Aorta (tissue), 5 donors: ENCODE measurements at regions not wholly inside any gene's neighbourhood (a gene's known extent, or its start where the extent isn't known, plus 50 kb on each side); places are given as distances from the start of the nearest gene placed in this dataset.
"Not testable (repeated sequence)": the region's sequence is repeated elsewhere in the genome, so short reads cannot be mapped to it uniquely, and the experiment has no call there.

Source experiments
- ATAC-seq: fragments of 200-7000 bp; cut with Tn5 transposase; one replicate; pipeline ENCODE4 v1.9.1; 2022; ENCODE audit warnings: moderate library complexity; ENCODE audit not compliant: low FRiP score
- DNase-seq, 2 donors: peaks; one replicate each; pipeline ENCODE4 v3.0.0-alpha.2; 2020
- H3K27ac ChIP-seq, 2 donors: one replicate each; pipeline ENCODE4 v1.5.1; 2013; ENCODE audit warnings: low read length in 2 of 2, mild to moderate bottlenecking in 2 of 2, moderate library complexity in 2 of 2, control low read depth in 1 of 2, inconsistent platforms in 1 of 2, low read depth in 1 of 2
- H3K27me3 ChIP-seq, 2 donors: one replicate each; pipeline ENCODE4 v1.6.1; 2013; ENCODE audit warnings: control low read depth in 1 of 2, low read length in 1 of 2, mild to moderate bottlenecking in 1 of 2, moderate library complexity in 1 of 2; ENCODE audit not compliant: insufficient read depth in 2 of 2, control insufficient read depth in 1 of 2
- H3K36me3 ChIP-seq, 2 donors: one replicate each; pipeline ENCODE4 v1.6.1; 2013; ENCODE audit warnings: control low read depth in 1 of 2, low read length in 1 of 2, mild to moderate bottlenecking in 1 of 2; ENCODE audit not compliant: insufficient read depth in 2 of 2, control insufficient read depth in 1 of 2
- H3K4me1 ChIP-seq, 2 donors: one replicate each; pipeline ENCODE4 v1.6.1; 2013; ENCODE audit warnings: low read length in 2 of 2, control low read depth in 1 of 2, mild to moderate bottlenecking in 1 of 2, moderate library complexity in 1 of 2; ENCODE audit not compliant: insufficient read depth in 2 of 2, control insufficient read depth in 1 of 2
- H3K4me3 ChIP-seq, 2 donors: one replicate each; pipeline ENCODE4 v1.5.1; 2013; ENCODE audit warnings: low read length in 2 of 2, control low read depth in 1 of 2, mild to moderate bottlenecking in 1 of 2
- H3K9me3 ChIP-seq: one replicate; pipeline ENCODE4 v1.6.1; 2013; ENCODE audit warnings: mild to moderate bottlenecking, low read length; ENCODE audit not compliant: control insufficient read depth
- WGBS, 2 donors: extraction: QIAGEN DNeasy Blood & Tissue Kit; methylation state at CpG; one replicate each; pipeline ENCODE4 v1.1.7; 2013; 5-methylcytosine and 5-hydroxymethylcytosine counted together
- intact Hi-C, 2 donors: fragments of 100-400 bp; cut with DNase I; formaldehyde crosslinking; loops; one replicate each; pipeline versions ENCODE4 v1.14.2 to v1.15.0; 2022
- donor health status: healthy with polysubstance abuse.
- donor health status: Bipolar disorder and iron deficiency.
- donor health status: DM: no; HTN: no; CAD: no.
- donor health status: DM: no; HTN: no; CAD: no.
- donor health status: DM: yes; HTN: yes; CAD: no.

DNA sequence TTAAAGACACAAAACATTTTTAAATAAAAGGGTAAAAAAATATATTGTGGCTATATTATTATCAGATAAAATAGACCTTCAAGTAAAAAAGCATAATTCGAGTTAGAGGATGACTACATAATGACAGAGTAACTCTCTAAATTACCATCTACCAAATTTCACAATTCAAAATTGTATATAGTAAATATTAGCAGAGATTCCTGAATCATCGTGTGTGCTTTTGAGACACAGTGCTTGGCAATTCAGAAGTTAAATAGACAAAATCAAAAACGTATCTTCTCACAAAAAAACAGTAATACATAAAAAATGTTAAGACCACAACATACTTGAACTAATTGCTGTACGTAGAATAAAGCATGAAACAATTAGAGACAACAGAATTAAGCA is 110.4 kb downstream of the AHR start:
- DNase-seq (no peak), ATAC-seq (no peak)
- Histone ChIP-seq H3K9me3 (no peaks in the 10 kb centered on the region), H3K27me3 (no peaks in the 10 kb centered on the region), H3K4me3 (no peak overlapping the region), H3K36me3 (no peaks in the 10 kb centered on the region), H3K4me1 (no peaks in the 10 kb centered on the region), H3K27ac (no peak overlapping the region)
- intact Hi-C loops, result no loop called here
- WGBS, 2 donors, result 88 to 90% methylated on average over 4 of the region's 4 CpGs

DNA sequence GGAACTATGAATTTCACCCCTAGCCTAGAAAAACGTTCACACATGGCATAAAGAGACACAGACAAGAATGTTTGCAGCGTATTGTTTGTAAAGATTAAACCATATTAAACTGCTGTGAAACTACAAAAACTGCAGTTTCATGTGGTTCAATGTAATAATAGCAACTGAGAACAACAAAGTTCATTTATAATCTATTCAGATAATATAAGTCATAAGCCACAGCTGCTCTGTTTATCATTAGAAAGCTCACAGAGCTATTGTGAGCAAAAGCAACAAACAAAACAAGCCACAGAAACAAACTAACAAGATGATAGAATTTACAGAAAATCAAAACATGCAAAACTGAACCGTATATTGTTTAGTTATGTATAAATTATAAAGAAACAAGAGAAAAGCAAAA is 113.5 kb downstream of the AHR start:
- no peak overlapping the region for H3K4me3 ChIP-seq
- H3K27me3 ChIP-seq, result no peaks in the 10 kb centered on the region
- intact Hi-C loops, result no loop called here
- no peak overlapping the region for H3K27ac ChIP-seq
- H3K36me3 ChIP-seq, result no peaks in the 10 kb centered on the region
- no peaks in the 10 kb centered on the region for H3K9me3 ChIP-seq
- H3K4me1 ChIP-seq, result no peaks in the 10 kb centered on the region
- no peak for ATAC-seq
- 84% methylated on average over 3 of the region's 3 CpGs for WGBS, 2 donors
- no peak for DNase-seq

DNA sequence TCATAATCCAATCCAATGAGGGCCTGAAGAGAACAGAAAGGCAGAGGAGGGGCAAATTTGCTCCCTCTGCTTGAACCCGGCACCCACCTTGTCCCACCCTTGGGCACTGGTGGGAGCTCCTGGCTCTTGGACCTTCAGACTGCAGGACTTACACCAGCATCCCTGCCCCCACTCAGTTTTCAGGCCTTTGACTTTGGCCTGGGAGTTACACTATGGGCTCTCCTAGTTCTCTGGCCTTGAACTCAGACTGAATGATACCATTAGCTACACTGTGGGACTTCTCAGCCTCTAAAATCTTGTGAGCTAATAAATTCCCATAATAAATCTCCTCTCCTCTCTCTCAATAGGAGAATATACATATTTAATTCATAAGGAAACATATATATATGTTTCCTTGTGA is 114.4 kb downstream of the AHR start:
- intact Hi-C loops, result no loop called here
- Histone ChIP-seq H3K27me3 (no peaks in the 10 kb centered on the region), H3K4me3 (no peak overlapping the region), H3K36me3 (no peaks in the 10 kb centered on the region), H3K4me1 (no peaks in the 10 kb centered on the region), H3K9me3 (no peaks in the 10 kb centered on the region), H3K27ac (no peak overlapping the region)
- DNase-seq (no peak), ATAC-seq (no peak)
- 97 to 100% methylated on average over 1 of the region's 1 CpG for WGBS, 2 donors

GRCh38 chr7:17415955-17416354 is 117.5 kb downstream of the AHR start:
- DNase-seq, result no peak
- WGBS, 2 donors, result 93 to 98% methylated on average over 2 of the region's 2 CpGs
- intact Hi-C loops, result no loop called here
- Histone ChIP-seq H3K27me3 (no peaks in the 10 kb centered on the region), H3K27ac (no peak overlapping the region), H3K4me3 (no peak overlapping the region), H3K36me3 (no peaks in the 10 kb centered on the region), H3K4me1 (no peaks in the 10 kb centered on the region), H3K9me3 (no peaks in the 10 kb centered on the region)
- no peak for ATAC-seq

GRCh38 chr7:17420308-17421015 is 122.0 kb downstream of the AHR start:
- H3K9me3 ChIP-seq, H3K4me1 ChIP-seq, DNase-seq, H3K27me3 ChIP-seq, intact Hi-C loops, H3K4me3 ChIP-seq, H3K27ac ChIP-seq, H3K36me3 ChIP-seq, ATAC-seq: not testable (repeated sequence)
- 68 to 70% methylated on average over 7 of the region's 7 CpGs for WGBS, 2 donors

DNA sequence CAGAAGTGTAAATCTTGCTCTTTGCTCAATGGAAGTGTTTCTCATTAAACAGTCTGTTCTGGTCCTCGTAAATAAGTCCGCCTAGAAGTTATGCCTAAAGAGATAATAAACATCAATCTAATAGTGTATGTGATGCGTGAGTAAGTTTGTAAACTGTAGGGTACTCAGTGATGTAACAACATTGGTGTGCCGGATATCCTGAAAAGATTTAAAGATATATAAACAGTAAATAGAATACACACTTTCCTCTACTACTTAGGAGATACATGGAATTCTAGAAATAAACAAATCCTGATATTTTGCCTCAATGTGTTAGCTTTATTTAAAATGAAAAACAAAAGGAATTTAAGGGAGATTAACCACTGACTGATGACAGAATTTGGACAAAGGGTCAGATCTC is 123.5 kb downstream of the AHR start:
- Histone ChIP-seq H3K4me1 (no peaks in the 10 kb centered on the region), H3K27me3 (no peaks in the 10 kb centered on the region), H3K4me3 (no peak overlapping the region), H3K27ac (no peak overlapping the region), H3K9me3 (no peaks in the 10 kb centered on the region), H3K36me3 (no peaks in the 10 kb centered on the region)
- no peak for DNase-seq
- intact Hi-C loops, result no loop called here
- no peak for ATAC-seq
- WGBS, 2 donors, result 89 to 91% methylated on average over 4 of the region's 4 CpGs

- Histone ChIP-seq H3K9me3 (no peaks in the 10 kb centered on the region), H3K27me3 (no peaks in the 10 kb centered on the region), H3K4me1 (no peaks in the 10 kb centered on the region), H3K27ac (no peak overlapping the region), H3K4me3 (no peak overlapping the region), H3K36me3 (no peaks in the 10 kb centered on the region)
- ATAC-seq (no peak), DNase-seq (no peak)
- 48 to 54% methylated on average over 2 of the region's 2 CpGs for WGBS, 2 donors
- intact Hi-C loops, result no loop called here
Measured at GRCh38 chr7:17422966-17423365, 124.5 kb downstream of the AHR start.

DNA sequence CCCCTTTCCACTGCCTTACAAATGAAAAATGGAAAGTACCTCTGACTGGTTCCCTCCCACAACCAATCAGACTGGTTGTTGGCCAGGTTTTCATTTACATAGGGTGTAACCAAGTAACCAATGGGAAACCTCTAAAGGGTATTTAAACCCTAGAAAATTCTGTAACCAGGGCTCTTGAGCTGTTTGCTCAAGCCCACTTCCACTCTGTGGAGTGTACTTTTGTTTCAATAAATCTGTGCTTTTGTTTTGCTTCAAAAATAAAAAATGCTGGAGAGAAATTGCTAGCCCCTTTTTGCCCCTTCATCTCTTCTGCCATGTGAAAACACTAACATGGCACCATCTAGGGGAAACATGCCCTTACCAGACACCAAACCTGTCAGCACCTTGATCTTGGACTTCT is 129.5 kb downstream of the AHR start:
- intact Hi-C loops, result no loop called here
- Histone ChIP-seq H3K27ac (no peak overlapping the region), H3K27me3 (no peaks in the 10 kb centered on the region), H3K9me3 (peaks cover 2% of the 10 kb centered on the region), H3K4me1 (no peaks in the 10 kb centered on the region), H3K4me3 (no peak overlapping the region), H3K36me3 (no peaks in the 10 kb centered on the region)
- DNase-seq (no peak), ATAC-seq (no peak)

DNA sequence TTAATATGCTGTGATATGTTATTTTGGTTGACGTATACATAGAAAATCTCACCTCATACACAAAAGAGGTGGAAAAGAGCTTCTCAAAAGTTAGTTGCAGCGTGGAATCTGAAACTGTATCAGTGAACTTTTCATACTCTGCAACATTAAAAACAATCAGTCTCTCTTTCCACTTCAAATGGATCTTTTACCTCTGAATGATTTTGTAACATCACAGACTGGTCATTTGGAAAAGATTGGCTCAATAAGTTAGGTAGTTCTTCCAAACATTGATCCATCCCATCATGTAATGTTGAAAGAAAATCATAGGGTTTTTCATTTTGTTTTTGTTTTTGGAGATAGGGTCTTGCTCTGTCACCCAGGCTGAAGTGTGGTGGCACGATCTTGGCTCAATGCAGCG is 131.1 kb downstream of the AHR start:
- intact Hi-C loops, result no loop called here
- Histone ChIP-seq H3K4me1 (peaks cover 0 to under 1% of the 10 kb centered on the region in 2 donors), H3K27me3 (no peaks in the 10 kb centered on the region), H3K27ac (no peak overlapping the region), H3K36me3 (no peaks in the 10 kb centered on the region), H3K4me3 (no peak overlapping the region), H3K9me3 (peaks cover 2% of the 10 kb centered on the region)
- ATAC-seq, result no peak
- no peak for DNase-seq
- 72 to 97% methylated on average over 4 of the region's 4 CpGs for WGBS, 2 donors
